KMS-11 (cell line): ENCODE measurements at regions not wholly inside any gene's neighbourhood (a gene's known extent, or its start where the extent isn't known, plus 50 kb on each side); places are given as distances from the start of the nearest gene placed in this dataset.

Source experiments
- H2AFZ ChIP-seq: fragments of 200-600 bp; sonication (generic); 2 replicates; pipeline ENCODE4 v1.6.1; 2016; ENCODE audit warnings: antibody characterized with exemption, mixed run types, low read depth
- H3K27ac ChIP-seq: fragments of 200-600 bp; sonication (generic); 2 replicates; pipeline ENCODE4 v1.6.1; 2016; ENCODE audit warnings: mild to moderate bottlenecking, mixed run types
- H3K27me3 ChIP-seq: fragments of 200-600 bp; sonication (generic); 2 replicates; pipeline ENCODE4 v1.6.1; 2017; ENCODE audit warnings: mild to moderate bottlenecking, low read depth, mixed run types, moderate library complexity; ENCODE audit not compliant: insufficient read depth
- H3K36me3 ChIP-seq: fragments of 200-600 bp; sonication (generic); 2 replicates; pipeline ENCODE4 v1.6.1; 2017; ENCODE audit warnings: mild to moderate bottlenecking, mixed run types; ENCODE audit not compliant: insufficient read depth
- H3K4me1 ChIP-seq: fragments of 200-600 bp; sonication (generic); 2 replicates; pipeline ENCODE4 v1.6.1; 2016; ENCODE audit warnings: mild to moderate bottlenecking, low read depth, mixed run types; ENCODE audit not compliant: poor library complexity, severe bottlenecking
- H3K4me2 ChIP-seq: fragments of 200-600 bp; sonication (generic); 2 replicates; pipeline ENCODE4 v1.7.0; 2016; ENCODE audit warnings: mild to moderate bottlenecking, mixed run types
- H3K4me3 ChIP-seq: fragments of 200-600 bp; sonication (generic); IDR thresholded peaks from 2 replicates; pipeline ENCODE4 v1.6.1; 2017; ENCODE audit warnings: low read depth, low read length, mixed read lengths; ENCODE audit not compliant: insufficient read depth
- H3K79me2 ChIP-seq: fragments of 200-600 bp; sonication (generic); 2 replicates; pipeline ENCODE4 v1.6.1; 2016; ENCODE audit warnings: low read depth, mixed run types; ENCODE audit not compliant: insufficient read depth
- H3K9ac ChIP-seq: fragments of 200-600 bp; sonication (generic); 2 replicates; pipeline ENCODE4 v1.6.1; 2016; ENCODE audit warnings: mild to moderate bottlenecking, mixed run types
- H4K20me1 ChIP-seq: fragments of 200-600 bp; sonication (generic); 2 replicates; pipeline ENCODE4 v1.6.1; 2016; ENCODE audit warnings: mild to moderate bottlenecking, mixed run types; ENCODE audit not compliant: insufficient read depth
- TF ChIP-seq, protein P1 (sequence below): fragments of 200-600 bp; sonication (generic); conservative IDR thresholded peaks from 2 replicates; pipeline ENCODE4 v1.6.1; 2017; ENCODE audit warnings: low read depth, mild to moderate bottlenecking, antibody characterized with exemption, low read length, moderate library complexity, mixed read lengths

GRCh38 chr1:5690898-5691297 lies 301.3 kb downstream of the NPHP4 start:
- no peaks in the 10 kb centered on the region for H3K4me1 ChIP-seq
- no peak overlapping the region for H3K4me2 ChIP-seq
- H3K4me3 ChIP-seq = no peak overlapping the region
- H3K79me2 ChIP-seq = no peaks in the 10 kb centered on the region
- H3K27me3 ChIP-seq = peaks cover 38% of the 10 kb centered on the region
- no peaks in the 10 kb centered on the region for H4K20me1 ChIP-seq
- no peak overlapping the region for H3K27ac ChIP-seq
- H3K9ac ChIP-seq = no peak overlapping the region
- H2AFZ ChIP-seq = no peak overlapping the region
- no peaks in the 10 kb centered on the region for H3K36me3 ChIP-seq
- TF ChIP-seq, protein P1, sequence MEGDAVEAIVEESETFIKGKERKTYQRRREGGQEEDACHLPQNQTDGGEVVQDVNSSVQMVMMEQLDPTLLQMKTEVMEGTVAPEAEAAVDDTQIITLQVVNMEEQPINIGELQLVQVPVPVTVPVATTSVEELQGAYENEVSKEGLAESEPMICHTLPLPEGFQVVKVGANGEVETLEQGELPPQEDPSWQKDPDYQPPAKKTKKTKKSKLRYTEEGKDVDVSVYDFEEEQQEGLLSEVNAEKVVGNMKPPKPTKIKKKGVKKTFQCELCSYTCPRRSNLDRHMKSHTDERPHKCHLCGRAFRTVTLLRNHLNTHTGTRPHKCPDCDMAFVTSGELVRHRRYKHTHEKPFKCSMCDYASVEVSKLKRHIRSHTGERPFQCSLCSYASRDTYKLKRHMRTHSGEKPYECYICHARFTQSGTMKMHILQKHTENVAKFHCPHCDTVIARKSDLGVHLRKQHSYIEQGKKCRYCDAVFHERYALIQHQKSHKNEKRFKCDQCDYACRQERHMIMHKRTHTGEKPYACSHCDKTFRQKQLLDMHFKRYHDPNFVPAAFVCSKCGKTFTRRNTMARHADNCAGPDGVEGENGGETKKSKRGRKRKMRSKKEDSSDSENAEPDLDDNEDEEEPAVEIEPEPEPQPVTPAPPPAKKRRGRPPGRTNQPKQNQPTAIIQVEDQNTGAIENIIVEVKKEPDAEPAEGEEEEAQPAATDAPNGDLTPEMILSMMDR = no peak

- no peaks in the 10 kb centered on the region for H3K79me2 ChIP-seq
- H3K27ac ChIP-seq = no peak overlapping the region
- H2AFZ ChIP-seq = no peak overlapping the region
- H3K9ac ChIP-seq = no peak overlapping the region
- no peak overlapping the region for H3K4me2 ChIP-seq
- H3K4me3 ChIP-seq = no peak overlapping the region
- H4K20me1 ChIP-seq = no peaks in the 10 kb centered on the region
- TF ChIP-seq, protein P1 = no peak
- peaks cover 39% of the 10 kb centered on the region for H3K27me3 ChIP-seq
- no peaks in the 10 kb centered on the region for H3K4me1 ChIP-seq
- no peaks in the 10 kb centered on the region for H3K36me3 ChIP-seq
These were observed 301.9 kb downstream of the NPHP4 start for GRCh38 chr1:5690291-5690690.

DNA sequence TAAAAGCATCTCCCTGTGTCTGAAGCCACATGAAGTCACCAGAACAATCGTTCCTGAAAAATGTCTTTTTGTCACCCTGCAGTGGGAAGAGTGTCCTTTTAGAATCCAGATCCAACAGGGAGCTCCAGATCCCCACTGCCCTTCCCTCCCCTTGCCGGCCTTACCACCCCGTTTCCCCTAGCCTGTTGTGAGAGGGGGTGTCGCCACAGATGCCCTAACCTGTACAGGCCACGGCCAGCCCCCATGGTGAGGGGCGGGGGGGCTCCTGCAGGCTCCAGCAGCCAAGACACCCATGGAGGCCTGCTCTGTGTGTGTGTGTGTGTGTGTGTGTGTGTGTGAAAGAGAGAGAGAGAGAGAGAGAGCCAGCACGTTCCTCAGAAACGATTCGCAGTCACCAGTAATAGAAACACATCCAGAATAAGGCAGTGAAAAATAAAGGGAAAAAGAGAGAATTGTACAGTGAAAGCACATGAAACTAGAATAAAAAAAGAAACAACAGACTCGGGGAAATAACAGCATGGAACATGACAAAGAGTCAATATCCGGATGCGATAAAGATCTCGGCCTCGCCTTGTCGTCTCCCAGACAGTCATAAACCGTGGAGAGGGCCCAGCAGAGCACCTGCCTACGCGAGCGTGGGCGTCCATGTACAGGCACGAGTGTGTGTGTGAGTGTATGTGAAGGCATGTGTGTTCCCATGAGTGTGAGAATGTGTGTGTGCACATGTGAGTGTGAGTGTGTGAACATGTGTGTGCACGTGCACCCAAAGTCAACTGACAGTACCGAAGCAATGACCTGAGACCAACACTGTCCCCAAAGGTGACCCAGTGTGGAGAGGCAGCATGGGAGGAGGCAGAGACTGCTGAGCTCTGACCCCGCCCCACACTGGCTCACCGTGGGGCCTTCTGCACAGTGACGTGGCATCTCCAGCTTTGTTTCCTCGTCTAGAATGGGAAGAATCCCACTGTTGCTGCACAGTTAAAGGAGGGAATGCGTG lies 303.8 kb downstream of the NPHP4 start:
- no peaks in the 10 kb centered on the region for H3K36me3 ChIP-seq
- no peak overlapping the region for H2AFZ ChIP-seq
- TF ChIP-seq, protein P1 = no peak
- H3K9ac ChIP-seq = no peak overlapping the region
- no peaks in the 10 kb centered on the region for H3K79me2 ChIP-seq
- H3K4me2 ChIP-seq = no peak overlapping the region
- peaks cover 34% of the 10 kb centered on the region for H3K27me3 ChIP-seq
- H3K27ac ChIP-seq = no peak overlapping the region
- H3K4me3 ChIP-seq = no peak overlapping the region
- no peaks in the 10 kb centered on the region for H4K20me1 ChIP-seq
- H3K4me1 ChIP-seq = no peaks in the 10 kb centered on the region

DNA sequence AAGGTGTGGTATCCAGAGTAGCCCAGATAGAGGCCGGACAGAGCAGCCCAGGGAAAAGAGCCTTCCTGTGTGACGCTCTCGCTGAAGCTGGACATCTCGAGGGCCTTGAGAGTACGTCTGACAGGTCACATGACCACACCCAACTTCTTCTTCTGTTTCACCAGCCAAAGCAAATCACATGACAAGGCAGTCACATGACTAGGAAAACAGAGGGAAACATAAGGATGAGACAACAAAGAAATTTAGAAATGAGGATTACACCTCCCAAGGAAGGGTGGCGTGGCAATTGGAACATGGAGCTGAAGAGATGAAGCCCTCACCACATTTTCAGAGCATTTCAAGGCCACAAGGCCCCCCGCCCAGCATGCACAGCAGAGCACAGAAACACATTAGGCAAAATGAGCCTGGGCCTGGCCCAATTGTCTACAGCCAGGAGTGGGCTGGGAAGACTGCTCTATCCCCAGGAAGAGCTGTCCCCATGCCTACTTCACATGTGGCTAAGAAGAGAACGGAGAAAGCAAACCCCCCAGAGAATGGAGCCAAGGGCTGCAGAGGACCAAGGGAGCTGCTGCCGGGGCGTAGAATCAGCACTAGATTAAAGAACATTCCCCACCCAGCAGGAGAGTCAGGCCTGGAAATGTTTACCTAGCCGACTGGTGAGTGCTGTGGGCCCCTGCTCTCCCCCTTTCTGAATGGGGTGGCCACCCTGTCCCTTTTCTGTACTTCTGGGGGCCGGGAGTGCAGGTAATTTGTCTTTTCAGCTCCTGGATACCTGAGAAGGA lies 305.1 kb downstream of the NPHP4 start:
- TF ChIP-seq, protein P1 = no peak
- no peak overlapping the region for H3K4me2 ChIP-seq
- no peak overlapping the region for H2AFZ ChIP-seq
- H3K79me2 ChIP-seq = no peaks in the 10 kb centered on the region
- no peak overlapping the region for H3K4me3 ChIP-seq
- no peaks in the 10 kb centered on the region for H3K36me3 ChIP-seq
- H3K27ac ChIP-seq = no peak overlapping the region
- no peak overlapping the region for H3K9ac ChIP-seq
- peaks cover 27% of the 10 kb centered on the region for H3K27me3 ChIP-seq
- no peaks in the 10 kb centered on the region for H4K20me1 ChIP-seq
- no peaks in the 10 kb centered on the region for H3K4me1 ChIP-seq
